HCT116 (cell line): ENCODE measurements at regions not wholly inside any gene's neighbourhood (a gene's known extent, or its start where the extent isn't known, plus 50 kb on each side); places are given as distances from the start of the nearest gene placed in this dataset.

Experiments used
- EZH2 ChIP-seq: fragments of 200-600 bp; sonication (generic); IDR thresholded peaks from 2 replicates; pipeline ENCODE4 v1.6.1; 2017; ENCODE audit warnings: antibody characterized with exemption, mixed run types
- EZH2phosphoT487 ChIP-seq: fragments of 200-600 bp; IDR thresholded peaks from 2 replicates; pipeline ENCODE4 v1.6.1; 2018; ENCODE audit warnings: antibody characterized with exemption, borderline replicate concordance
- POLR2A ChIP-seq: IDR thresholded peaks from 2 replicates; pipeline ENCODE4 v1.7.0; 2011; ENCODE audit warnings: borderline replicate concordance; ENCODE audit not compliant: insufficient read depth, insufficient read length; ENCODE audit errors: extremely low read depth
- RAD21 ChIP-seq: IDR thresholded peaks from 2 replicates; pipeline ENCODE4 v1.6.1; 2012; ENCODE audit warnings: low read depth, mild to moderate bottlenecking
- SP1 ChIP-seq: IDR thresholded peaks from 2 replicates; pipeline ENCODE4 v1.6.1; 2012; ENCODE audit warnings: low read depth
- SRF ChIP-seq: IDR thresholded peaks from 2 replicates; pipeline ENCODE4 v1.6.1; 2012; ENCODE audit warnings: low read depth
- TCF7L2 ChIP-seq: IDR thresholded peaks from 2 replicates; pipeline ENCODE4 v1.7.0; 2011; ENCODE audit warnings: borderline replicate concordance, inconsistent platforms; ENCODE audit not compliant: insufficient read depth, insufficient read length; ENCODE audit errors: extremely low read depth
- YY1 ChIP-seq: IDR thresholded peaks from 2 replicates; pipeline ENCODE4 v1.6.1; 2011; ENCODE audit warnings: low read length, low read depth, moderate library complexity, mild to moderate bottlenecking; ENCODE audit not compliant: insufficient replicate concordance; ENCODE audit errors: extremely low read depth
- ZFX ChIP-seq: fragments of 450-650 bp; IDR thresholded peaks from 2 replicates; pipeline ENCODE4 v1.6.1; 2017
- TF ChIP-seq, protein P1 (sequence below), 3 experiments: fragments of 200-600 bp in 1 of 3; sonication (generic) in 1 of 3; IDR thresholded peaks in 2 of 3; conservative IDR thresholded peaks in 1 of 3; 2 replicates each; pipeline ENCODE4 v1.5.1; 2012 to 2017; ENCODE audit warnings: low read depth in 2 of 3, low read length in 2 of 3, antibody characterized with exemption in 1 of 3, borderline replicate concordance in 1 of 3, control low read depth in 1 of 3, mild to moderate bottlenecking in 1 of 3, mixed read lengths in 1 of 3, mixed run types in 1 of 3, moderate library complexity in 1 of 3; ENCODE audit not compliant: insufficient read depth in 1 of 3
- TF ChIP-seq, protein P2 (sequence below): IDR thresholded peaks from 2 replicates; pipeline ENCODE4 v1.6.1; 2012; ENCODE audit warnings: low read depth
- TF ChIP-seq, protein P3 (sequence below): IDR thresholded peaks from 2 replicates; pipeline ENCODE4 v1.6.1; 2011; ENCODE audit warnings: mild to moderate bottlenecking, low read length, moderate library complexity; ENCODE audit not compliant: insufficient replicate concordance; ENCODE audit errors: extremely low read depth
- TF ChIP-seq, protein P4 (sequence below): IDR thresholded peaks from 2 replicates; pipeline ENCODE4 v1.6.1; 2012

DNA sequence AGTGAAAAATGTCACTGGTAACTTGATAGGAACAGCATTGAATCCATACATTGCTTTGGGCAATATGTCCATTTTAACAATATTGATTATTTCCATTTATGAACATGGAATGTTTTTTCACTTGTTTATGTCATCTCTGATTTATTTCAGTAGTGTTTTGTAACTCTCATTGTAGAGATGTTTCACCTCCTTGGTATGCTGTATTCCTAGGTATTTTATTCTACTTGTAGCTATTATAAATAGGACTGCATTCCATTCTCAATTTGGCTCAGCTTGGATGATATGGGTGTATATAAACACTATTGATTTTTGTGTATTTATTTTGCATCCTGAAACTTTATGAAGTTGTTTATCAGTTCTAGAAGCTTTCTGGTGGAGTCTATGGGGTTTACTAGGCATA lies 730.3 kb downstream of the DOK5 start:
- TF ChIP-seq, protein P1, sequence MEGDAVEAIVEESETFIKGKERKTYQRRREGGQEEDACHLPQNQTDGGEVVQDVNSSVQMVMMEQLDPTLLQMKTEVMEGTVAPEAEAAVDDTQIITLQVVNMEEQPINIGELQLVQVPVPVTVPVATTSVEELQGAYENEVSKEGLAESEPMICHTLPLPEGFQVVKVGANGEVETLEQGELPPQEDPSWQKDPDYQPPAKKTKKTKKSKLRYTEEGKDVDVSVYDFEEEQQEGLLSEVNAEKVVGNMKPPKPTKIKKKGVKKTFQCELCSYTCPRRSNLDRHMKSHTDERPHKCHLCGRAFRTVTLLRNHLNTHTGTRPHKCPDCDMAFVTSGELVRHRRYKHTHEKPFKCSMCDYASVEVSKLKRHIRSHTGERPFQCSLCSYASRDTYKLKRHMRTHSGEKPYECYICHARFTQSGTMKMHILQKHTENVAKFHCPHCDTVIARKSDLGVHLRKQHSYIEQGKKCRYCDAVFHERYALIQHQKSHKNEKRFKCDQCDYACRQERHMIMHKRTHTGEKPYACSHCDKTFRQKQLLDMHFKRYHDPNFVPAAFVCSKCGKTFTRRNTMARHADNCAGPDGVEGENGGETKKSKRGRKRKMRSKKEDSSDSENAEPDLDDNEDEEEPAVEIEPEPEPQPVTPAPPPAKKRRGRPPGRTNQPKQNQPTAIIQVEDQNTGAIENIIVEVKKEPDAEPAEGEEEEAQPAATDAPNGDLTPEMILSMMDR (IDR thresholded peaks at IDR 0.05 in 2 of 3, conservative IDR thresholded peaks at IDR 0.05 in 1 of 3; ENCODE audit: borderline replicate concordance in 1 of 3, insufficient read depth in 1 of 3, low read depth in 2 of 3, low read length in 2 of 3), result no peak
- no peak for TF ChIP-seq POLR2A
- no peak for TF ChIP-seq EZH2
- TF ChIP-seq, protein P2, sequence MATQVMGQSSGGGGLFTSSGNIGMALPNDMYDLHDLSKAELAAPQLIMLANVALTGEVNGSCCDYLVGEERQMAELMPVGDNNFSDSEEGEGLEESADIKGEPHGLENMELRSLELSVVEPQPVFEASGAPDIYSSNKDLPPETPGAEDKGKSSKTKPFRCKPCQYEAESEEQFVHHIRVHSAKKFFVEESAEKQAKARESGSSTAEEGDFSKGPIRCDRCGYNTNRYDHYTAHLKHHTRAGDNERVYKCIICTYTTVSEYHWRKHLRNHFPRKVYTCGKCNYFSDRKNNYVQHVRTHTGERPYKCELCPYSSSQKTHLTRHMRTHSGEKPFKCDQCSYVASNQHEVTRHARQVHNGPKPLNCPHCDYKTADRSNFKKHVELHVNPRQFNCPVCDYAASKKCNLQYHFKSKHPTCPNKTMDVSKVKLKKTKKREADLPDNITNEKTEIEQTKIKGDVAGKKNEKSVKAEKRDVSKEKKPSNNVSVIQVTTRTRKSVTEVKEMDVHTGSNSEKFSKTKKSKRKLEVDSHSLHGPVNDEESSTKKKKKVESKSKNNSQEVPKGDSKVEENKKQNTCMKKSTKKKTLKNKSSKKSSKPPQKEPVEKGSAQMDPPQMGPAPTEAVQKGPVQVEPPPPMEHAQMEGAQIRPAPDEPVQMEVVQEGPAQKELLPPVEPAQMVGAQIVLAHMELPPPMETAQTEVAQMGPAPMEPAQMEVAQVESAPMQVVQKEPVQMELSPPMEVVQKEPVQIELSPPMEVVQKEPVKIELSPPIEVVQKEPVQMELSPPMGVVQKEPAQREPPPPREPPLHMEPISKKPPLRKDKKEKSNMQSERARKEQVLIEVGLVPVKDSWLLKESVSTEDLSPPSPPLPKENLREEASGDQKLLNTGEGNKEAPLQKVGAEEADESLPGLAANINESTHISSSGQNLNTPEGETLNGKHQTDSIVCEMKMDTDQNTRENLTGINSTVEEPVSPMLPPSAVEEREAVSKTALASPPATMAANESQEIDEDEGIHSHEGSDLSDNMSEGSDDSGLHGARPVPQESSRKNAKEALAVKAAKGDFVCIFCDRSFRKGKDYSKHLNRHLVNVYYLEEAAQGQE, result no peak
- TF ChIP-seq, protein P3, sequence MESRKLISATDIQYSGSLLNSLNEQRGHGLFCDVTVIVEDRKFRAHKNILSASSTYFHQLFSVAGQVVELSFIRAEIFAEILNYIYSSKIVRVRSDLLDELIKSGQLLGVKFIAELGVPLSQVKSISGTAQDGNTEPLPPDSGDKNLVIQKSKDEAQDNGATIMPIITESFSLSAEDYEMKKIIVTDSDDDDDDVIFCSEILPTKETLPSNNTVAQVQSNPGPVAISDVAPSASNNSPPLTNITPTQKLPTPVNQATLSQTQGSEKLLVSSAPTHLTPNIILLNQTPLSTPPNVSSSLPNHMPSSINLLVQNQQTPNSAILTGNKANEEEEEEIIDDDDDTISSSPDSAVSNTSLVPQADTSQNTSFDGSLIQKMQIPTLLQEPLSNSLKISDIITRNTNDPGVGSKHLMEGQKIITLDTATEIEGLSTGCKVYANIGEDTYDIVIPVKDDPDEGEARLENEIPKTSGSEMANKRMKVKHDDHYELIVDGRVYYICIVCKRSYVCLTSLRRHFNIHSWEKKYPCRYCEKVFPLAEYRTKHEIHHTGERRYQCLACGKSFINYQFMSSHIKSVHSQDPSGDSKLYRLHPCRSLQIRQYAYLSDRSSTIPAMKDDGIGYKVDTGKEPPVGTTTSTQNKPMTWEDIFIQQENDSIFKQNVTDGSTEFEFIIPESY, result no peak
- no peak for TF ChIP-seq YY1
- no peak for TF ChIP-seq ZFX
- no peak for TF ChIP-seq SRF
- TF ChIP-seq TCF7L2, result no peak
- TF ChIP-seq RAD21, result no peak
- no peak for TF ChIP-seq EZH2phosphoT487
- no peak for TF ChIP-seq SP1
- TF ChIP-seq, protein P4, sequence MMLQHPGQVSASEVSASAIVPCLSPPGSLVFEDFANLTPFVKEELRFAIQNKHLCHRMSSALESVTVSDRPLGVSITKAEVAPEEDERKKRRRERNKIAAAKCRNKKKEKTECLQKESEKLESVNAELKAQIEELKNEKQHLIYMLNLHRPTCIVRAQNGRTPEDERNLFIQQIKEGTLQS, result no peak
